ENCODE measurements at regions not wholly inside any gene's neighbourhood (a gene's known extent, or its start where the extent isn't known, plus 50 kb on each side); places are given as distances from the start of the nearest gene placed in this dataset.

- Histone ChIP-seq H3K27me3 (ENCODE audit: control insufficient read depth in 2 of 2, insufficient read depth in 2 of 2, low read length in 2 of 2) (peaks cover 18 to 64% of the 10 kb centered on the region in 2 experiments), H3K4me3 (no peak overlapping the region), H4K20me1 (replicated peaks; ENCODE audit: control insufficient read depth, insufficient read depth, low read length) (peaks cover 2% of the 10 kb centered on the region; the same call in 1 of the 2 replicates), H3K9me3 (replicated peaks; ENCODE audit: control insufficient read depth, insufficient read depth, low read depth, low read length) (no peaks in the 10 kb centered on the region), H3K9ac (ENCODE audit: insufficient read depth in 1 of 2, low read depth in 2 of 2, low read length in 2 of 2) (no peak overlapping the region), H3K27ac (ENCODE audit: extremely low read depth, low read depth, low read length) (no peak overlapping the region), H3K4me2 (ENCODE audit: insufficient read depth, low read length) (no peak overlapping the region), H3K4me1 (replicated peaks in 1 of 2; ENCODE audit: control insufficient read depth in 2 of 2, insufficient read depth in 2 of 2, low read length in 2 of 2) (peaks cover 4 to 6% of the 10 kb centered on the region in 2 experiments; a peak in 2 of 5 replicates), H3K9me1 (ENCODE audit: control insufficient read depth, insufficient read depth, low read length) (no peaks in the 10 kb centered on the region), H2AFZ (ENCODE audit: low read depth, low read length) (no peak overlapping the region), H3K79me2 (ENCODE audit: control insufficient read depth, insufficient read depth, low read length) (no peaks in the 10 kb centered on the region), H3K36me3 (ENCODE audit: control insufficient read depth, insufficient read depth, low read length) (no peaks in the 10 kb centered on the region)
- no TSS peak for BruUV-seq (replicated peaks)
- CTCF ChIA-PET (ENCODE audit: low intra/inter-chr PET ratio), result interaction anchor here (0.7 kb wide), 1 partner anchor 1269 kb away, joined by 3 read pairs; no protein-coding TSS in a partner anchor
- TF ChIP-seq HNRNPL (IDR thresholded peaks at IDR 0.05; ENCODE audit: low read depth, low read length) (no peak), SAFB (IDR thresholded peaks at IDR 0.05; ENCODE audit: borderline replicate concordance, low read depth, low read length) (no peak), TCF7L2 (IDR thresholded peaks at IDR 0.05; ENCODE audit: low read depth, low read length) (no peak), RUNX1 (IDR thresholded peaks at IDR 0.05; ENCODE audit: low read depth) (no peak), EWSR1 (IDR thresholded peaks at IDR 0.05; ENCODE audit: borderline replicate concordance, low read depth, partially characterized antibody) (no peak), PRDM10 (IDR thresholded peaks at IDR 0.05; ENCODE audit: partially characterized antibody) (no peak), ZNF444 (CRISPR knock-in tag; IDR thresholded peaks at IDR 0.05) (no peak), SMC3 (conservative IDR thresholded peaks at IDR 0.05; ENCODE audit: insufficient read depth, low read depth, low read length) (no peak)
- TF ChIP-seq, protein P1, sequence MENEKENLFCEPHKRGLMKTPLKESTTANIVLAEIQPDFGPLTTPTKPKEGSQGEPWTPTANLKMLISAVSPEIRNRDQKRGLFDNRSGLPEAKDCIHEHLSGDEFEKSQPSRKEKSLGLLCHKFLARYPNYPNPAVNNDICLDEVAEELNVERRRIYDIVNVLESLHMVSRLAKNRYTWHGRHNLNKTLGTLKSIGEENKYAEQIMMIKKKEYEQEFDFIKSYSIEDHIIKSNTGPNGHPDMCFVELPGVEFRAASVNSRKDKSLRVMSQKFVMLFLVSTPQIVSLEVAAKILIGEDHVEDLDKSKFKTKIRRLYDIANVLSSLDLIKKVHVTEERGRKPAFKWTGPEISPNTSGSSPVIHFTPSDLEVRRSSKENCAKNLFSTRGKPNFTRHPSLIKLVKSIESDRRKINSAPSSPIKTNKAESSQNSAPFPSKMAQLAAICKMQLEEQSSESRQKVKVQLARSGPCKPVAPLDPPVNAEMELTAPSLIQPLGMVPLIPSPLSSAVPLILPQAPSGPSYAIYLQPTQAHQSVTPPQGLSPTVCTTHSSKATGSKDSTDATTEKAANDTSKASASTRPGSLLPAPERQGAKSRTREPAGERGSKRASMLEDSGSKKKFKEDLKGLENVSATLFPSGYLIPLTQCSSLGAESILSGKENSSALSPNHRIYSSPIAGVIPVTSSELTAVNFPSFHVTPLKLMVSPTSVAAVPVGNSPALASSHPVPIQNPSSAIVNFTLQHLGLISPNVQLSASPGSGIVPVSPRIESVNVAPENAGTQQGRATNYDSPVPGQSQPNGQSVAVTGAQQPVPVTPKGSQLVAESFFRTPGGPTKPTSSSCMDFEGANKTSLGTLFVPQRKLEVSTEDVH (IDR thresholded peaks at IDR 0.05; ENCODE audit: low read depth, partially characterized antibody), result no peak
- TF ChIP-seq, protein P2, sequence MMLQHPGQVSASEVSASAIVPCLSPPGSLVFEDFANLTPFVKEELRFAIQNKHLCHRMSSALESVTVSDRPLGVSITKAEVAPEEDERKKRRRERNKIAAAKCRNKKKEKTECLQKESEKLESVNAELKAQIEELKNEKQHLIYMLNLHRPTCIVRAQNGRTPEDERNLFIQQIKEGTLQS (IDR thresholded peaks at IDR 0.05), result no peak
- TF ChIP-seq, protein P2 (CRISPR knock-in tag; conservative IDR thresholded peaks at IDR 0.05), result no peak
- in situ Hi-C loops (cut with MboI), result no loop called here
- ATAC-seq (no peak), FAIRE-seq (no peak), DNase-seq (ENCODE audit: extremely low read depth in 1 of 4, low spot score in 3 of 4) (no peak)
- POLR2A ChIA-PET, result interaction anchor here (1.1 kb wide), 1 partner anchor 68 kb away, joined by 4 read pairs; no protein-coding TSS in a partner anchor
- intact Hi-C loops (cut with micrococcal nuclease), result no loop called here
- 8% methylated on average over 3 of the region's 3 CpGs for WGBS (ENCODE audit: insufficient coverage, low coverage, missing lambda C conversion rate)
These were observed 73.5 kb upstream of the HS6ST1 start for GRCh38 chr2:128392207-128392606.
